HCT116 (cell line): ENCODE measurements at regions not wholly inside any gene's neighbourhood (a gene's known extent, or its start where the extent isn't known, plus 50 kb on each side); places are given as distances from the start of the nearest gene placed in this dataset.

ENCODE experiments used
- CEBPB ChIP-seq: IDR thresholded peaks from 2 replicates; pipeline ENCODE4 v1.6.1; 2012; ENCODE audit warnings: low read depth
- EZH2 ChIP-seq: fragments of 200-600 bp; sonication (generic); IDR thresholded peaks from 2 replicates; pipeline ENCODE4 v1.6.1; 2017; ENCODE audit warnings: antibody characterized with exemption, mixed run types
- EZH2phosphoT487 ChIP-seq: fragments of 200-600 bp; IDR thresholded peaks from 2 replicates; pipeline ENCODE4 v1.6.1; 2018; ENCODE audit warnings: antibody characterized with exemption, borderline replicate concordance
- FOSL1 ChIP-seq: IDR thresholded peaks from 2 replicates; pipeline ENCODE4 v1.6.1; 2012; ENCODE audit warnings: low read depth
- POLR2A ChIP-seq: IDR thresholded peaks from 2 replicates; pipeline ENCODE4 v1.7.0; 2011; ENCODE audit warnings: borderline replicate concordance; ENCODE audit not compliant: insufficient read depth, insufficient read length; ENCODE audit errors: extremely low read depth
- POLR2AphosphoS5 ChIP-seq: IDR thresholded peaks from 2 replicates; pipeline ENCODE4 v1.6.1; 2011; ENCODE audit warnings: mild to moderate bottlenecking, low read depth, low read length, moderate library complexity
- RAD21 ChIP-seq: IDR thresholded peaks from 2 replicates; pipeline ENCODE4 v1.6.1; 2012; ENCODE audit warnings: low read depth, mild to moderate bottlenecking
- REST ChIP-seq: IDR thresholded peaks from 2 replicates; pipeline ENCODE4 v1.6.1; 2012; ENCODE audit warnings: low read depth
- SP1 ChIP-seq: IDR thresholded peaks from 2 replicates; pipeline ENCODE4 v1.6.1; 2012; ENCODE audit warnings: low read depth
- YY1 ChIP-seq: IDR thresholded peaks from 2 replicates; pipeline ENCODE4 v1.6.1; 2011; ENCODE audit warnings: low read length, low read depth, moderate library complexity, mild to moderate bottlenecking; ENCODE audit not compliant: insufficient replicate concordance; ENCODE audit errors: extremely low read depth
- ZBTB33 ChIP-seq: IDR thresholded peaks from 2 replicates; pipeline ENCODE4 v1.6.1; 2011; ENCODE audit warnings: mild to moderate bottlenecking, low read length, moderate library complexity; ENCODE audit not compliant: insufficient replicate concordance; ENCODE audit errors: extremely low read depth
- ZNF274 ChIP-seq: fragments of 200-500 bp; sonication (Bioruptor generic); IDR thresholded peaks from 2 replicates; pipeline ENCODE4 v1.6.1; 2014; ENCODE audit warnings: mild to moderate bottlenecking, low read depth, low read length, inconsistent platforms
- TF ChIP-seq, protein P1 (sequence below), 3 experiments: fragments of 200-600 bp in 1 of 3; sonication (generic) in 1 of 3; IDR thresholded peaks in 2 of 3; conservative IDR thresholded peaks in 1 of 3; 2 replicates each; pipeline ENCODE4 v1.5.1; 2012 to 2017; ENCODE audit warnings: low read depth in 2 of 3, low read length in 2 of 3, antibody characterized with exemption in 1 of 3, borderline replicate concordance in 1 of 3, control low read depth in 1 of 3, mild to moderate bottlenecking in 1 of 3, mixed read lengths in 1 of 3, mixed run types in 1 of 3, moderate library complexity in 1 of 3; ENCODE audit not compliant: insufficient read depth in 1 of 3
- TF ChIP-seq, protein P2 (sequence below): IDR thresholded peaks from 2 replicates; pipeline ENCODE4 v1.6.1; 2012

- TF ChIP-seq, protein P1, sequence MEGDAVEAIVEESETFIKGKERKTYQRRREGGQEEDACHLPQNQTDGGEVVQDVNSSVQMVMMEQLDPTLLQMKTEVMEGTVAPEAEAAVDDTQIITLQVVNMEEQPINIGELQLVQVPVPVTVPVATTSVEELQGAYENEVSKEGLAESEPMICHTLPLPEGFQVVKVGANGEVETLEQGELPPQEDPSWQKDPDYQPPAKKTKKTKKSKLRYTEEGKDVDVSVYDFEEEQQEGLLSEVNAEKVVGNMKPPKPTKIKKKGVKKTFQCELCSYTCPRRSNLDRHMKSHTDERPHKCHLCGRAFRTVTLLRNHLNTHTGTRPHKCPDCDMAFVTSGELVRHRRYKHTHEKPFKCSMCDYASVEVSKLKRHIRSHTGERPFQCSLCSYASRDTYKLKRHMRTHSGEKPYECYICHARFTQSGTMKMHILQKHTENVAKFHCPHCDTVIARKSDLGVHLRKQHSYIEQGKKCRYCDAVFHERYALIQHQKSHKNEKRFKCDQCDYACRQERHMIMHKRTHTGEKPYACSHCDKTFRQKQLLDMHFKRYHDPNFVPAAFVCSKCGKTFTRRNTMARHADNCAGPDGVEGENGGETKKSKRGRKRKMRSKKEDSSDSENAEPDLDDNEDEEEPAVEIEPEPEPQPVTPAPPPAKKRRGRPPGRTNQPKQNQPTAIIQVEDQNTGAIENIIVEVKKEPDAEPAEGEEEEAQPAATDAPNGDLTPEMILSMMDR (IDR thresholded peaks at IDR 0.05 in 2 of 3, conservative IDR thresholded peaks at IDR 0.05 in 1 of 3; ENCODE audit: borderline replicate concordance in 1 of 3, insufficient read depth in 1 of 3, low read depth in 2 of 3, low read length in 2 of 3) = no peak
- TF ChIP-seq POLR2AphosphoS5 = no peak
- TF ChIP-seq RAD21 = no peak
- no peak for TF ChIP-seq YY1
- TF ChIP-seq, protein P2, sequence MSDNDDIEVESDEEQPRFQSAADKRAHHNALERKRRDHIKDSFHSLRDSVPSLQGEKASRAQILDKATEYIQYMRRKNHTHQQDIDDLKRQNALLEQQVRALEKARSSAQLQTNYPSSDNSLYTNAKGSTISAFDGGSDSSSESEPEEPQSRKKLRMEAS = no peak
- TF ChIP-seq ZBTB33 = no peak
- no peak for TF ChIP-seq EZH2phosphoT487
- no peak for TF ChIP-seq ZNF274
- no peak for TF ChIP-seq SP1
- TF ChIP-seq EZH2 = no peak
- no peak for TF ChIP-seq CEBPB
- no peak for TF ChIP-seq FOSL1
- no peak for TF ChIP-seq REST
- TF ChIP-seq POLR2A = no peak
Observed at GRCh38 chr22:20644071-20644642, 129.8 kb upstream of the SERPIND1 start.
